KMS-11 (cell line): ENCODE measurements at regions not wholly inside any gene's neighbourhood (a gene's known extent, or its start where the extent isn't known, plus 50 kb on each side); places are given as distances from the start of the nearest gene placed in this dataset.

ENCODE experiments used
- H2AFZ ChIP-seq: fragments of 200-600 bp; sonication (generic); 2 replicates; pipeline ENCODE4 v1.6.1; 2016; ENCODE audit warnings: antibody characterized with exemption, mixed run types, low read depth
- H3K27ac ChIP-seq: fragments of 200-600 bp; sonication (generic); 2 replicates; pipeline ENCODE4 v1.6.1; 2016; ENCODE audit warnings: mild to moderate bottlenecking, mixed run types
- H3K27me3 ChIP-seq: fragments of 200-600 bp; sonication (generic); 2 replicates; pipeline ENCODE4 v1.6.1; 2017; ENCODE audit warnings: mild to moderate bottlenecking, low read depth, mixed run types, moderate library complexity; ENCODE audit not compliant: insufficient read depth
- H3K36me3 ChIP-seq: fragments of 200-600 bp; sonication (generic); 2 replicates; pipeline ENCODE4 v1.6.1; 2017; ENCODE audit warnings: mild to moderate bottlenecking, mixed run types; ENCODE audit not compliant: insufficient read depth
- H3K4me1 ChIP-seq: fragments of 200-600 bp; sonication (generic); 2 replicates; pipeline ENCODE4 v1.6.1; 2016; ENCODE audit warnings: mild to moderate bottlenecking, low read depth, mixed run types; ENCODE audit not compliant: poor library complexity, severe bottlenecking
- H3K4me2 ChIP-seq: fragments of 200-600 bp; sonication (generic); 2 replicates; pipeline ENCODE4 v1.7.0; 2016; ENCODE audit warnings: mild to moderate bottlenecking, mixed run types
- H3K4me3 ChIP-seq: fragments of 200-600 bp; sonication (generic); IDR thresholded peaks from 2 replicates; pipeline ENCODE4 v1.6.1; 2017; ENCODE audit warnings: low read depth, low read length, mixed read lengths; ENCODE audit not compliant: insufficient read depth
- H3K79me2 ChIP-seq: fragments of 200-600 bp; sonication (generic); 2 replicates; pipeline ENCODE4 v1.6.1; 2016; ENCODE audit warnings: low read depth, mixed run types; ENCODE audit not compliant: insufficient read depth
- H3K9ac ChIP-seq: fragments of 200-600 bp; sonication (generic); 2 replicates; pipeline ENCODE4 v1.6.1; 2016; ENCODE audit warnings: mild to moderate bottlenecking, mixed run types
- H4K20me1 ChIP-seq: fragments of 200-600 bp; sonication (generic); 2 replicates; pipeline ENCODE4 v1.6.1; 2016; ENCODE audit warnings: mild to moderate bottlenecking, mixed run types; ENCODE audit not compliant: insufficient read depth
- CTCF ChIP-seq: fragments of 200-600 bp; sonication (generic); conservative IDR thresholded peaks from 2 replicates; pipeline ENCODE4 v1.6.1; 2017; ENCODE audit warnings: low read depth, mild to moderate bottlenecking, antibody characterized with exemption, low read length, moderate library complexity, mixed read lengths

GRCh38 chr18:49673281-49673680, 111.4 kb downstream of the LIPG start:
- TF ChIP-seq CTCF, result no peak
- Histone ChIP-seq H4K20me1 (no peaks in the 10 kb centered on the region), H2AFZ (no peak overlapping the region), H3K36me3 (no peaks in the 10 kb centered on the region), H3K27ac (no peak overlapping the region), H3K4me2 (no peak overlapping the region), H3K79me2 (no peaks in the 10 kb centered on the region), H3K4me1 (no peaks in the 10 kb centered on the region), H3K4me3 (no peak overlapping the region), H3K9ac (no peak overlapping the region), H3K27me3 (no peaks in the 10 kb centered on the region)

- TF ChIP-seq CTCF, result no peak
- H3K4me3 ChIP-seq, result no peak overlapping the region
- H4K20me1 ChIP-seq, result no peaks in the 10 kb centered on the region
Measured at GRCh38 chr18:49672853-49673252, 111.0 kb downstream of the LIPG start.

GRCh38 chr18:49669403-49669802, 107.5 kb downstream of the LIPG start:
- H3K4me3 ChIP-seq, result no peak overlapping the region
- no peaks in the 10 kb centered on the region for H4K20me1 ChIP-seq
- no peaks in the 10 kb centered on the region for H3K27me3 ChIP-seq
- no peaks in the 10 kb centered on the region for H3K79me2 ChIP-seq
- no peaks in the 10 kb centered on the region for H3K4me1 ChIP-seq
- H2AFZ ChIP-seq, result no peak overlapping the region
- no peak overlapping the region for H3K27ac ChIP-seq
- no peaks in the 10 kb centered on the region for H3K36me3 ChIP-seq
- no peak overlapping the region for H3K9ac ChIP-seq
- no peak overlapping the region for H3K4me2 ChIP-seq
- no peak for TF ChIP-seq CTCF

More at GRCh38 chr18:49672853-49673252, 111.0 kb downstream of the LIPG start:
- H3K9ac ChIP-seq, result no peak overlapping the region
- H3K27ac ChIP-seq, result no peak overlapping the region
- H3K36me3 ChIP-seq, result no peaks in the 10 kb centered on the region
- no peak overlapping the region for H2AFZ ChIP-seq
- H3K27me3 ChIP-seq, result no peaks in the 10 kb centered on the region
- no peak overlapping the region for H3K4me2 ChIP-seq
- H3K4me1 ChIP-seq, result no peaks in the 10 kb centered on the region
- H3K79me2 ChIP-seq, result no peaks in the 10 kb centered on the region

- Histone ChIP-seq H3K27ac (no peak overlapping the region), H4K20me1 (no peaks in the 10 kb centered on the region), H3K4me1 (no peaks in the 10 kb centered on the region), H3K4me3 (no peak overlapping the region), H3K79me2 (no peaks in the 10 kb centered on the region), H3K4me2 (no peak overlapping the region), H3K9ac (no peak overlapping the region), H3K36me3 (no peaks in the 10 kb centered on the region), H3K27me3 (no peaks in the 10 kb centered on the region), H2AFZ (no peak overlapping the region)
- no peak for TF ChIP-seq CTCF
Measured at GRCh38 chr18:49668574-49669275, 106.9 kb downstream of the LIPG start.
